ENCODE measurements at regions not wholly inside any gene's neighbourhood (a gene's known extent, or its start where the extent isn't known, plus 50 kb on each side); places are given as distances from the start of the nearest gene placed in this dataset.

GRCh38 chr15:87734571-87735373 is 521.8 kb downstream of the NTRK3 start:
- no peak for TF ChIP-seq EZH2phosphoT487 (IDR thresholded peaks at IDR 0.05)
- TF ChIP-seq CTCF (IDR thresholded peaks at IDR 0.05) = no peak
- TF ChIP-seq EZH2 (IDR thresholded peaks at IDR 0.05) = no peak

Measured in neural progenitor cell (in vitro differentiated cells).